GM23248 (cell line): ENCODE measurements at regions not wholly inside any gene's neighbourhood (a gene's known extent, or its start where the extent isn't known, plus 50 kb on each side); places are given as distances from the start of the nearest gene placed in this dataset.

ENCODE experiments used
- EZH2 ChIP-seq: fragments of 200-600 bp; sonication (generic); IDR thresholded peaks from 2 replicates; pipeline ENCODE4 v1.6.1; 2018; ENCODE audit warnings: antibody characterized with exemption, mild to moderate bottlenecking; ENCODE audit not compliant: insufficient read depth, poor library complexity, severe bottlenecking
- EZH2phosphoT487 ChIP-seq: fragments of 200-600 bp; sonication (generic); IDR thresholded peaks from 2 replicates; pipeline ENCODE4 v1.6.1; 2018; ENCODE audit warnings: antibody characterized with exemption, moderate library complexity, mild to moderate bottlenecking, low read depth; ENCODE audit not compliant: insufficient read depth

DNA sequence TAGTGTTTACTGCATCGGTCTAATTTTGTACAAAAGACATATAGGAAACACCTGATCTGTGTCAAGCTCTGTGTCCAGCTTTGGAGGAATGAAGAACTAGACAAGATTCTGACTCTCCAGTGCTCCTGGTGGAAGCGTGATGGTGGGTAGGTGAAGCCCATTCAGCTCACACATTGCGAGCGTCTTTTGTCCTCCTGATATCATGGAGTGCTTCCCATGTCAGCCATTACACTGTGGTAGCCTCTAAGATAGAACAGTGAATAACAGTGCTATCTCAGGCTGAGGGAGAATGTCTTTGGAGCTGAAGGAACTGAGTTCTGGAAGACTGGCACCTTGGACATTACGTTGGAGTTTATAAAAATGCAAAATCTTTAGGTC lies 350.2 kb downstream of the CYRIA start:
- TF ChIP-seq EZH2phosphoT487 (no peak), EZH2 (no peak)
